GM12864 (cell line): ENCODE measurements at regions not wholly inside any gene's neighbourhood (a gene's known extent, or its start where the extent isn't known, plus 50 kb on each side); places are given as distances from the start of the nearest gene placed in this dataset.

ENCODE experiments used
- DNase-seq: peaks from one replicate; pipeline ENCODE4 v3.0.0-alpha.2; 2011; ENCODE audit warnings: low read depth
- H3K4me3 ChIP-seq: 2 replicates; pipeline ENCODE4 v1.5.1; 2011; ENCODE audit warnings: mild to moderate bottlenecking, low read depth, low read length, control low read depth
- CTCF ChIP-seq: IDR thresholded peaks from 2 replicates; pipeline ENCODE4 v1.5.1; 2011; ENCODE audit warnings: low read depth, mild to moderate bottlenecking, moderate library complexity, low read length, control low read depth, inconsistent platforms; ENCODE audit errors: missing control alignments

GRCh38 chr5:123673107-123673506, 161.1 kb downstream of the CSNK1G3 start:
- DNase-seq: no peak
- H3K4me3 ChIP-seq: no peak overlapping the region
- TF ChIP-seq CTCF: no peak

GRCh38 chr5:123671711-123672456, 159.9 kb downstream of the CSNK1G3 start:
- TF ChIP-seq CTCF: no peak
- no peak overlapping the region for H3K4me3 ChIP-seq
- DNase-seq: no peak

DNA sequence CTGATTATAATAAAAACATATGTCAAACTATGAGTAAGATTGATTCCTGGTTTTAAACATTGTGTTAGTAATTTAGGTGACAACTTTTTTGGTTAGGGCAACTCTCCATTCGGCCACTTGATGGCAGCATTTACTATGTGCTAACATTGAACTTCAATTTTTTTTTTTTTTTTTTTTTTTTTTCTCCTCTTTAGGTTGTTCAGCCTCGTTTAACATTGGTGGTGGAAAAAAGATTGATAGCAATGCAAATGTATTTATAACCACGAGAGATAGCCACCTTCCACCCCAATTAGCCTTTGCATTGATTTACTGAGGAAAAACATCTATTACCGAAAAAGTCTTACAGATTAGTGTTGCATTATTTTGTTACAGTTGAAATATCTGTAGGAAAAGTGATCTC, 159.1 kb downstream of the CSNK1G3 start:
- TF ChIP-seq CTCF: peak; percentile 66
- no peak overlapping the region for H3K4me3 ChIP-seq
- peak; percentile 16 for DNase-seq
